ENCODE measurements at regions not wholly inside any gene's neighbourhood (a gene's known extent, or its start where the extent isn't known, plus 50 kb on each side); places are given as distances from the start of the nearest gene placed in this dataset.

- Histone ChIP-seq H3K4me2 (no peak overlapping the region), H3K9me2 (ENCODE audit: insufficient read depth) (no peaks in the 10 kb centered on the region), H3K4me3 (no peak overlapping the region), H3K79me2 (replicated peaks; ENCODE audit: insufficient read depth) (no peaks in the 10 kb centered on the region), H2AFZ (no peak overlapping the region), H3K36me3 (ENCODE audit: insufficient read depth) (no peaks in the 10 kb centered on the region), H3F3A (replicated peaks; ENCODE audit: low read depth) (no peaks in the 10 kb centered on the region), H3K4me1 (ENCODE audit: insufficient read depth) (no peaks in the 10 kb centered on the region), H3K27me3 (ENCODE audit: insufficient read depth) (no peaks in the 10 kb centered on the region), H3K27ac (ENCODE audit: low read depth) (no peak overlapping the region), H4K20me1 (replicated peaks; ENCODE audit: insufficient read depth) (no peaks in the 10 kb centered on the region)
- Mint-ChIP-seq H3K36me3 (ENCODE audit: low read depth) (no peaks in the 10 kb centered on the region), H3K4me1 (no peaks in the 10 kb centered on the region), H3K27ac (no peak overlapping the region), H3K27me3 (ENCODE audit: insufficient read depth, low read depth, poor library complexity) (no peaks in the 10 kb centered on the region), H3K4me3 (no peak overlapping the region), H3K9me3 (no peaks in the 10 kb centered on the region)
- ATAC-seq: no peak
- TF ChIP-seq EZH2phosphoT487 (IDR thresholded peaks at IDR 0.05; ENCODE audit: unreplicated experiment) (no peak), POLR2AphosphoS5 (IDR thresholded peaks at IDR 0.05; ENCODE audit: low read depth) (no peak)
- no peak for DNase-seq (ENCODE audit: low spot score)
These were observed 409.1 kb downstream of the CPS1 start for GRCh38 chr2:210965472-210965871.

- no peaks in the 10 kb centered on the region for H3K9me2 ChIP-seq (ENCODE audit: insufficient read depth)
- H2AFZ ChIP-seq: no peak overlapping the region
- no peaks in the 10 kb centered on the region for H3K36me3 ChIP-seq (ENCODE audit: insufficient read depth)
- Mint-ChIP-seq H3K4me1 (no peaks in the 10 kb centered on the region), H3K27ac (no peak overlapping the region), H3K36me3 (ENCODE audit: low read depth) (no peaks in the 10 kb centered on the region), H3K4me3 (no peak overlapping the region), H3K27me3 (ENCODE audit: insufficient read depth, low read depth, poor library complexity) (no peaks in the 10 kb centered on the region), H3K9me3 (no peaks in the 10 kb centered on the region)
- no peak overlapping the region for H3K27ac ChIP-seq (ENCODE audit: low read depth)
- no peak for ATAC-seq
- no peak for DNase-seq (ENCODE audit: low spot score)
- TF ChIP-seq REST (IDR thresholded peaks at IDR 0.05; ENCODE audit: unreplicated experiment): no peak
- no peak for TF ChIP-seq EZH2 (IDR thresholded peaks at IDR 0.05; ENCODE audit: low read depth, unreplicated experiment)
- TF ChIP-seq NANOG (IDR thresholded peaks at IDR 0.05; ENCODE audit: borderline replicate concordance): no peak
- no peak for TF ChIP-seq STAT1 (IDR thresholded peaks at IDR 0.05; ENCODE audit: unreplicated experiment)
- TF ChIP-seq CTCF (conservative IDR thresholded peaks at IDR 0.05; ENCODE audit: low read depth in 2 of 2): no peak
- no peak for TF ChIP-seq EZH2phosphoT487 (IDR thresholded peaks at IDR 0.05; ENCODE audit: unreplicated experiment)
- TF ChIP-seq JUNB (IDR thresholded peaks at IDR 0.05; ENCODE audit: unreplicated experiment): no peak
- no peak for TF ChIP-seq POLR2AphosphoS5 (IDR thresholded peaks at IDR 0.05; ENCODE audit: low read depth)
- TF ChIP-seq CREB1 (CRISPR knock-in tag; IDR thresholded peaks at IDR 0.05; ENCODE audit: low read depth): no peak
- no peak for TF ChIP-seq ZNF331 (CRISPR knock-in tag; IDR thresholded peaks at IDR 0.05; ENCODE audit: low read depth)
- TF ChIP-seq ZNF462 (CRISPR knock-in tag; IDR thresholded peaks at IDR 0.05): no peak
- no peak overlapping the region for H3K4me3 ChIP-seq
- no peak overlapping the region for H3K4me2 ChIP-seq
- no peaks in the 10 kb centered on the region for H3K79me2 ChIP-seq (replicated peaks; ENCODE audit: insufficient read depth)
- H3K27me3 ChIP-seq (ENCODE audit: insufficient read depth): no peaks in the 10 kb centered on the region
- H4K20me1 ChIP-seq (replicated peaks; ENCODE audit: insufficient read depth): no peaks in the 10 kb centered on the region
- H3F3A ChIP-seq (replicated peaks; ENCODE audit: low read depth): no peaks in the 10 kb centered on the region
- no peaks in the 10 kb centered on the region for H3K4me1 ChIP-seq (ENCODE audit: insufficient read depth)
These were observed 409.9 kb downstream of the CPS1 start for GRCh38 chr2:210966330-210966729.

Data from GM23338 (cell line).